H1 (cell line): ENCODE measurements at regions not wholly inside any gene's neighbourhood (a gene's known extent, or its start where the extent isn't known, plus 50 kb on each side); places are given as distances from the start of the nearest gene placed in this dataset.

Experiments
- CTCF ChIA-PET: fragments of 300-600 bp; sonication (Branson Sonifier 250); formaldehyde crosslinking; loops from one replicate; lab custom pipeline; 2021; ENCODE audit not compliant: partially characterized antibody; lab: Charles Lee
- POLR2A ChIA-PET: fragments of 300-600 bp; sonication (Branson Sonifier 250); formaldehyde crosslinking; loops from one replicate; lab custom pipeline; 2021; ENCODE audit warnings: inconsistent platforms; ENCODE audit not compliant: partially characterized antibody; lab: Charles Lee
- DNase-seq, 2 experiments: peaks; one replicate each; pipeline versions ENCODE4 v3.0.0 to v3.0.0-alpha.2; 2010 to 2022; ENCODE audit warnings: low spot score in 2 of 2, low read depth in 1 of 2, mixed read lengths in 1 of 2
- FAIRE-seq: peaks from 2 replicates; lab custom pipeline; 2011; peaks lifted over from hg19 to GRCh38; lab: Jason Lieb, UNC
- H2AFZ ChIP-seq: 2 replicates; pipeline ENCODE4 v1.8.1; 2012; ENCODE audit warnings: low read length, inconsistent platforms
- H2AK5ac ChIP-seq: 2 replicates; pipeline ENCODE4 v1.6.1; 2013; ENCODE audit warnings: low read depth, low read length
- H2BK120ac ChIP-seq: replicated peaks from 2 replicates; pipeline ENCODE3; 2013; ENCODE audit warnings: low read depth, low read length, inconsistent platforms
- H2BK12ac ChIP-seq: 2 replicates; pipeline ENCODE4 v1.6.1; 2013; ENCODE audit warnings: low read depth, low read length
- H2BK15ac ChIP-seq: 2 replicates; pipeline ENCODE4 v1.6.1; 2013; ENCODE audit warnings: low read length
- H2BK20ac ChIP-seq: 2 replicates; pipeline ENCODE4 v1.6.1; 2013; ENCODE audit warnings: low read length
- H2BK5ac ChIP-seq: 2 replicates; pipeline ENCODE4 v1.6.1; 2013; ENCODE audit warnings: low read depth, low read length
- H3K14ac ChIP-seq: 2 replicates; pipeline ENCODE4 v1.6.1; 2013; ENCODE audit warnings: inconsistent platforms; ENCODE audit not compliant: insufficient read length
- H3K18ac ChIP-seq: 2 replicates; pipeline ENCODE4 v1.6.1; 2013; ENCODE audit warnings: low read length; ENCODE audit errors: extremely low read depth
- H3K23ac ChIP-seq: 2 replicates; pipeline ENCODE4 v1.6.1; 2013; ENCODE audit warnings: inconsistent platforms; ENCODE audit not compliant: insufficient read length
- H3K23me2 ChIP-seq: 2 replicates; pipeline ENCODE4 v1.6.1; 2013; ENCODE audit warnings: low read depth, low read length
- H3K27ac ChIP-seq: 2 replicates; pipeline ENCODE4 v1.6.1; 2011; ENCODE audit warnings: low read depth, low read length, inconsistent platforms
- H3K27me3 ChIP-seq, 4 experiments: replicated peaks in 1 of 4; 1 replicate in 1 of 4; 2 replicates in 3 of 4; pipeline versions ENCODE4 v1.6.1 to v1.8.1; 2011 to 2013; ENCODE audit warnings: low read length in 3 of 4, mild to moderate bottlenecking in 3 of 4, inconsistent platforms in 2 of 4, mixed read lengths in 2 of 4, moderate library complexity in 1 of 4; ENCODE audit not compliant: control insufficient read depth in 3 of 4, insufficient read depth in 3 of 4; ENCODE audit errors: extremely low read depth in 1 of 4
- H3K36me3 ChIP-seq, 4 experiments: 2 replicates each; pipeline versions ENCODE4 v1.6.1 to v1.8.1; 2011 to 2013; ENCODE audit warnings: mild to moderate bottlenecking in 4 of 4, low read length in 3 of 4, moderate library complexity in 2 of 4, control low read depth in 1 of 4, inconsistent platforms in 1 of 4; ENCODE audit not compliant: insufficient read depth in 4 of 4, control insufficient read depth in 2 of 4
- H3K4ac ChIP-seq: replicated peaks from 2 replicates; pipeline ENCODE3; 2013; ENCODE audit warnings: low read length, low read depth, mixed read lengths, inconsistent platforms; ENCODE audit not compliant: insufficient read length
- H3K4me1 ChIP-seq, 4 experiments: replicated peaks in 1 of 4; 1 replicate in 1 of 4; 2 replicates in 3 of 4; pipeline versions ENCODE4 v1.6.1 to v1.8.1; 2011 to 2013; ENCODE audit warnings: low read length in 3 of 4, inconsistent platforms in 2 of 4, mixed read lengths in 1 of 4; ENCODE audit not compliant: insufficient read depth in 4 of 4, control insufficient read depth in 3 of 4
- H3K4me2 ChIP-seq, 2 experiments: 2 replicates each; pipeline versions ENCODE4 v1.6.1 to v1.8.1; 2011 to 2013; ENCODE audit warnings: low read depth in 2 of 2, low read length in 2 of 2, control low read depth in 1 of 2, inconsistent platforms in 1 of 2, mild to moderate bottlenecking in 1 of 2; ENCODE audit not compliant: insufficient read depth in 1 of 2
- H3K4me3 ChIP-seq, 4 experiments: fragments of 200-600, 300-600 bp in 1 of 4; sonication (generic), shearing (Covaris generic), sonication (Bioruptor Twin) in 1 of 4; 2 replicates each; pipeline versions ENCODE4 v1.5.1 to v1.8.1; 2011 to 2016; ENCODE audit warnings: low read length in 4 of 4, low read depth in 3 of 4, control low read depth in 2 of 4, inconsistent platforms in 2 of 4, mild to moderate bottlenecking in 2 of 4, mixed read lengths in 1 of 4, moderate library complexity in 1 of 4; ENCODE audit not compliant: insufficient read depth in 2 of 4; ENCODE audit errors: extremely low read depth in 1 of 4
- H3K56ac ChIP-seq: replicated peaks from 2 replicates; pipeline ENCODE3; 2013; ENCODE audit warnings: low read depth, mild to moderate bottlenecking, mixed read lengths, low read length, inconsistent platforms; ENCODE audit not compliant: insufficient read length
- H3K79me1 ChIP-seq: 2 replicates; pipeline ENCODE4 v1.6.1; 2013; ENCODE audit warnings: low read depth, low read length, control low read depth
- H3K79me2 ChIP-seq, 2 experiments: 2 replicates each; pipeline versions ENCODE4 v1.6.1 to v1.8.1; 2012 to 2013; ENCODE audit warnings: low read length in 2 of 2, mild to moderate bottlenecking in 2 of 2, inconsistent platforms in 1 of 2; ENCODE audit not compliant: insufficient read depth in 2 of 2, control insufficient read depth in 1 of 2
- H3K9ac ChIP-seq, 4 experiments: replicated peaks in 1 of 4; 1 replicate in 1 of 4; 2 replicates in 3 of 4; pipeline versions ENCODE4 v1.6.1 to v1.8.1; 2011 to 2013; ENCODE audit warnings: low read depth in 3 of 4, low read length in 3 of 4, control low read depth in 2 of 4, mild to moderate bottlenecking in 2 of 4, moderate library complexity in 2 of 4, inconsistent platforms in 1 of 4; ENCODE audit errors: extremely low read depth in 1 of 4
- H3K9me3 ChIP-seq, 2 experiments: 2 replicates each; pipeline versions ENCODE4 v1.6.1 to v1.8.1; 2012 to 2013; ENCODE audit warnings: mild to moderate bottlenecking in 2 of 2, moderate library complexity in 2 of 2, control low read depth in 1 of 2, inconsistent platforms in 1 of 2, low read depth in 1 of 2, low read length in 1 of 2, mixed read lengths in 1 of 2; ENCODE audit not compliant: insufficient read depth in 2 of 2
- H4K20me1 ChIP-seq, 2 experiments: replicated peaks in 1 of 2; 2 replicates each; pipeline versions ENCODE3 to v1.8.1; 2011 to 2013; ENCODE audit warnings: inconsistent platforms in 2 of 2, low read length in 2 of 2, mild to moderate bottlenecking in 1 of 2; ENCODE audit not compliant: insufficient read depth in 2 of 2, control insufficient read depth in 1 of 2
- H4K5ac ChIP-seq: 2 replicates; pipeline ENCODE4 v1.6.1; 2013; ENCODE audit warnings: low read length, low read depth, mixed read lengths, inconsistent platforms; ENCODE audit not compliant: insufficient read length
- H4K8ac ChIP-seq: 2 replicates; pipeline ENCODE4 v1.8.0; 2013; ENCODE audit warnings: mild to moderate bottlenecking, moderate library complexity, low read length, inconsistent platforms; ENCODE audit not compliant: insufficient read depth; ENCODE audit errors: extremely low read depth
- H4K91ac ChIP-seq: replicated peaks from 2 replicates; pipeline ENCODE3; 2013; ENCODE audit warnings: low read length, mixed read lengths, inconsistent platforms; ENCODE audit not compliant: insufficient read length
- ATF2 ChIP-seq: IDR thresholded peaks from 2 replicates; pipeline ENCODE4 v1.6.1; 2012; ENCODE audit warnings: low read length, inconsistent platforms
- BRCA1 ChIP-seq: IDR thresholded peaks from 2 replicates; pipeline ENCODE4 v1.6.1; 2012; ENCODE audit warnings: low read depth, low read length, improper control_type of control experiment
- EZH2 ChIP-seq: fragments of 200-600 bp; sonication (generic); IDR thresholded peaks from 2 replicates; pipeline ENCODE4 v1.7.1; 2012; ENCODE audit warnings: low read depth, mild to moderate bottlenecking, moderate library complexity, low read length, inconsistent platforms; ENCODE audit not compliant: severe bottlenecking
- JUN ChIP-seq: IDR thresholded peaks from 2 replicates; pipeline ENCODE4 v1.6.1; 2011; ENCODE audit warnings: low read depth, mild to moderate bottlenecking, improper control_type of control experiment, low read length
- KDM1A ChIP-seq: fragments of 200-600, 300-600 bp; sonication (generic); IDR thresholded peaks from 2 replicates; pipeline ENCODE4 v1.7.1; 2016; ENCODE audit warnings: mild to moderate bottlenecking, low read length, borderline replicate concordance
- RAD21 ChIP-seq, 2 experiments: IDR thresholded peaks in 1 of 2; conservative IDR thresholded peaks in 1 of 2; 2 replicates each; pipeline ENCODE4 v1.6.1; 2011; ENCODE audit warnings: low read depth in 2 of 2, low read length in 2 of 2, improper control_type of control experiment in 1 of 2, inconsistent platforms in 1 of 2, mild to moderate bottlenecking in 1 of 2, moderate library complexity in 1 of 2
- SAP30 ChIP-seq: fragments of 300-600 bp; sonication (generic); IDR thresholded peaks from 2 replicates; pipeline ENCODE4 v1.7.1; 2012; ENCODE audit warnings: low read length, moderate library complexity, mild to moderate bottlenecking, inconsistent platforms; ENCODE audit not compliant: insufficient read depth, insufficient replicate concordance
- SIRT6 ChIP-seq: IDR thresholded peaks from one replicate; pipeline ENCODE4 v1.7.1; 2012; ENCODE audit warnings: low read length, inconsistent platforms
- SRF ChIP-seq: IDR thresholded peaks from 2 replicates; pipeline ENCODE4 v1.6.1; 2011; ENCODE audit warnings: mild to moderate bottlenecking, low read depth, low read length, moderate library complexity
- TAF1 ChIP-seq: IDR thresholded peaks from 2 replicates; pipeline ENCODE4 v1.6.1; 2011; ENCODE audit warnings: mild to moderate bottlenecking, low read depth, low read length
- TEAD4 ChIP-seq: IDR thresholded peaks from 2 replicates; pipeline ENCODE4 v1.6.1; 2012; ENCODE audit warnings: low read depth, low read length, inconsistent platforms, mixed read lengths
- USF2 ChIP-seq: IDR thresholded peaks from 2 replicates; pipeline ENCODE4 v1.6.1; 2011; ENCODE audit warnings: low read length, improper control_type of control experiment
- WGBS, 2 experiments: shearing (Covaris generic) in 1 of 2; methylation state at CpG; one replicate each; pipeline versions ENCODE4 v1.1.6 to v1.1.7; 2013 to 2015; ENCODE audit warnings: low lambda C conversion rate in 2 of 2, mixed read lengths in 2 of 2, inconsistent platforms in 1 of 2, low coverage in 1 of 2, missing lambda C conversion rate in 1 of 2; ENCODE audit not compliant: insufficient replicate concordance in 2 of 2, insufficient coverage in 1 of 2, insufficient read length in 1 of 2; ENCODE audit errors: extremely low coverage in 1 of 2, missing lambda C conversion rate in 1 of 2; 5-methylcytosine and 5-hydroxymethylcytosine counted together

- POLR2A ChIA-PET = no interaction called here
- H4K5ac ChIP-seq = no peak overlapping the region
- H3K9ac ChIP-seq = no peak overlapping the region
- no peak overlapping the region for H3K4ac ChIP-seq
- no peaks in the 10 kb centered on the region for H4K20me1 ChIP-seq
- no peaks in the 10 kb centered on the region for H3K27me3 ChIP-seq
- no peak for DNase-seq
- H2BK120ac ChIP-seq = no peak overlapping the region
- H2BK5ac ChIP-seq = no peak overlapping the region
- H2AFZ ChIP-seq = no peak overlapping the region
- H2AK5ac ChIP-seq = no peak overlapping the region
- no peak overlapping the region for H4K91ac ChIP-seq
- no peak overlapping the region for H3K4me2 ChIP-seq
- no peak overlapping the region for H3K4me3 ChIP-seq
- H3K27ac ChIP-seq = no peak overlapping the region
- no peak overlapping the region for H3K56ac ChIP-seq
- H4K8ac ChIP-seq = no peak overlapping the region
- no peak overlapping the region for H3K18ac ChIP-seq
- no peaks in the 10 kb centered on the region for H3K79me2 ChIP-seq
- H3K14ac ChIP-seq = no peak overlapping the region
- no peak overlapping the region for H2BK20ac ChIP-seq
- no peak for FAIRE-seq
- no peaks in the 10 kb centered on the region for H3K36me3 ChIP-seq
- H3K4me1 ChIP-seq = no peaks in the 10 kb centered on the region
- H2BK12ac ChIP-seq = no peak overlapping the region
- CTCF ChIA-PET = interaction anchor here (0.6 to 1.0 kb wide), 2 partner anchors 12 to 547 kb away, joined by 3 read pairs; no protein-coding TSS in a partner anchor
- WGBS, 2 experiments = 74% methylated on average over 1 of the region's 1 CpG; no CpG with 5 or more reads in 1 of the 2 experiments
- no peak overlapping the region for H3K23ac ChIP-seq
- H2BK15ac ChIP-seq = no peak overlapping the region
- no peaks in the 10 kb centered on the region for H3K9me3 ChIP-seq
- H3K79me1 ChIP-seq = no peaks in the 10 kb centered on the region
- H3K23me2 ChIP-seq = no peaks in the 10 kb centered on the region
- no peak for TF ChIP-seq TEAD4
- TF ChIP-seq SAP30 = no peak
- no peak for TF ChIP-seq KDM1A
- TF ChIP-seq USF2 = no peak
- no peak for TF ChIP-seq SIRT6
- TF ChIP-seq BRCA1 = no peak
- TF ChIP-seq EZH2 = no peak
- TF ChIP-seq SRF = no peak
- no peak for TF ChIP-seq ATF2
- no peak for TF ChIP-seq TAF1
- no peak for TF ChIP-seq RAD21 (IDR thresholded peaks at IDR 0.05 in 1 of 2, conservative IDR thresholded peaks at IDR 0.05 in 1 of 2; ENCODE audit: low read depth in 2 of 2, low read length in 2 of 2)
- TF ChIP-seq JUN = no peak
These were observed 180.0 kb downstream of the TOX3 start for GRCh38 chr16:52366983-52367382.
